ENCODE measurements at regions not wholly inside any gene's neighbourhood (a gene's known extent, or its start where the extent isn't known, plus 50 kb on each side); places are given as distances from the start of the nearest gene placed in this dataset.

DNA sequence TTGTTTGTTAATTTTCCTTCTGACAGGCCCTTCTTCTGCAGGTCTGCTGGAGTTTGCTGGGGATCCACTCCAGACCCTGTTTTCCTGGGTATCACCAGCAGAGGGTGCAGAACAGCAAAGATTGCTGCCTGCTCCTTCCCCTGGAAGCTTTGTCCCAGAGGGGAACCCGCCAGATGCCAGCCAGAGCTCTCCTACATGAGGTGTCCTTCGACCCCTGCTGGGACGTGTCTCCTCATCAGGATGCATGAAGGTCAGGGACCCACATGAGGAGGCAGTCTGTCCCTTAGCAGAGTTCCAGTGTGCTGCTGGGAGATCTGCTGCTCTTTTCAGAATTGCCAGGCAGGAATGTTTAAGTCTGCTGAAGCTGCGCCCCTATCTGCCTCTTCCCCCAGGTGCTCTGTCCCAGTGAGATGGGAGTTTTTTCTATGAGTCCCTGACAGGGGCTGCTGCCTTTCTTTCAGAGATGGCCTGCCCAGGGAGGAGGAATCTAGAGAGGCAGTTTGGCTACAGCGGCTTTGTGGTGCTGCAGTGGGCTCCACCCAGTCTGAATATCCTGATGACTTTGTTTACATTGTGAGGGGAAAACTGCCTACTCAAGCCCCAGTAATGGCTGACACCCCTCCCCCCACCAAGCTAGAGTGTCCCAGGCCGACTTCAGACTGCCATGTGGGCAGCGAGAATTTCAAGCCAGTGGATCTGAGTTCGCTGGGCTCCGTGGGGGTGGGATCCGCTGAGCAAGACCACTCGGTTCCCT, 772.0 kb upstream of the FAM174A start:
- TF ChIP-seq, protein P1, sequence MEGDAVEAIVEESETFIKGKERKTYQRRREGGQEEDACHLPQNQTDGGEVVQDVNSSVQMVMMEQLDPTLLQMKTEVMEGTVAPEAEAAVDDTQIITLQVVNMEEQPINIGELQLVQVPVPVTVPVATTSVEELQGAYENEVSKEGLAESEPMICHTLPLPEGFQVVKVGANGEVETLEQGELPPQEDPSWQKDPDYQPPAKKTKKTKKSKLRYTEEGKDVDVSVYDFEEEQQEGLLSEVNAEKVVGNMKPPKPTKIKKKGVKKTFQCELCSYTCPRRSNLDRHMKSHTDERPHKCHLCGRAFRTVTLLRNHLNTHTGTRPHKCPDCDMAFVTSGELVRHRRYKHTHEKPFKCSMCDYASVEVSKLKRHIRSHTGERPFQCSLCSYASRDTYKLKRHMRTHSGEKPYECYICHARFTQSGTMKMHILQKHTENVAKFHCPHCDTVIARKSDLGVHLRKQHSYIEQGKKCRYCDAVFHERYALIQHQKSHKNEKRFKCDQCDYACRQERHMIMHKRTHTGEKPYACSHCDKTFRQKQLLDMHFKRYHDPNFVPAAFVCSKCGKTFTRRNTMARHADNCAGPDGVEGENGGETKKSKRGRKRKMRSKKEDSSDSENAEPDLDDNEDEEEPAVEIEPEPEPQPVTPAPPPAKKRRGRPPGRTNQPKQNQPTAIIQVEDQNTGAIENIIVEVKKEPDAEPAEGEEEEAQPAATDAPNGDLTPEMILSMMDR (conservative IDR thresholded peaks at IDR 0.05 in 1 of 2, IDR thresholded peaks at IDR 0.05 in 1 of 2; ENCODE audit: extremely low read depth in 1 of 2, insufficient read depth in 1 of 2, low read depth in 1 of 2, low read length in 2 of 2): no peak
- no peak for TF ChIP-seq EZH2 (IDR thresholded peaks at IDR 0.05; ENCODE audit: borderline replicate concordance, low read length)

Data from mammary epithelial cell (primary cell).